SU-DHL-6 (cell line): ENCODE measurements at regions not wholly inside any gene's neighbourhood (a gene's known extent, or its start where the extent isn't known, plus 50 kb on each side); places are given as distances from the start of the nearest gene placed in this dataset.
"Not testable (repeated sequence)": the region's sequence is repeated elsewhere in the genome, so short reads cannot be mapped to it uniquely, and the experiment has no call there.

Source experiments
- H2AFZ ChIP-seq: fragments of 200-600 bp; sonication (generic); 2 replicates; pipeline ENCODE4 v1.6.1; 2014; ENCODE audit warnings: low read depth, mild to moderate bottlenecking, moderate library complexity, mixed read lengths, antibody characterized with exemption, low read length; ENCODE audit not compliant: severe bottlenecking
- H3F3A ChIP-seq: fragments of 200-600 bp; shearing (Covaris generic); 2 replicates; pipeline ENCODE4 v1.6.0; 2016; ENCODE audit warnings: antibody characterized with exemption, mild to moderate bottlenecking; ENCODE audit not compliant: insufficient read depth
- H3K27ac ChIP-seq: fragments of 200-600 bp; sonication (generic); 2 replicates; pipeline ENCODE4 v1.5.1; 2016; ENCODE audit warnings: low read depth, mild to moderate bottlenecking, low read length, moderate library complexity, mixed read lengths
- H3K27me3 ChIP-seq: fragments of 200-600 bp; sonication (generic), shearing (Covaris generic); 2 replicates; pipeline ENCODE4 v1.6.0; 2014; ENCODE audit warnings: mild to moderate bottlenecking, low read length
- H3K36me3 ChIP-seq: fragments of 200-600 bp; sonication (generic); 2 replicates; pipeline ENCODE4 v1.6.1; 2014; ENCODE audit warnings: mild to moderate bottlenecking, low read length, mixed read lengths
- H3K4me2 ChIP-seq: fragments of 300-600, 200-600 bp; shearing (Covaris generic), sonication (generic); 2 replicates; pipeline ENCODE4 v1.6.0; 2014; ENCODE audit warnings: low read length, low read depth, mild to moderate bottlenecking; ENCODE audit not compliant: poor library complexity, severe bottlenecking
- H3K4me3 ChIP-seq: fragments of 200-600 bp; sonication (generic); 2 replicates; pipeline ENCODE4 v1.5.1; 2014; ENCODE audit warnings: antibody characterized with exemption, low read length, mild to moderate bottlenecking, mixed read lengths; ENCODE audit not compliant: insufficient read depth, poor library complexity, severe bottlenecking
- H3K79me2 ChIP-seq: fragments of 200-600 bp; sonication (generic); 2 replicates; pipeline ENCODE4 v1.6.1; 2014; ENCODE audit warnings: mild to moderate bottlenecking, low read length, moderate library complexity; ENCODE audit not compliant: insufficient read depth
- H3K9ac ChIP-seq: fragments of 200-600 bp; sonication (generic); 2 replicates; pipeline ENCODE4 v1.7.0; 2014; ENCODE audit warnings: mild to moderate bottlenecking, low read length
- H3K9me2 ChIP-seq: fragments of 200-600 bp; sonication (generic); replicated peaks from 2 replicates; pipeline ENCODE4 v1.6.1; 2014; ENCODE audit warnings: low read length; ENCODE audit not compliant: insufficient read depth
- H3K9me3 ChIP-seq: fragments of 200-600 bp; sonication (generic); 2 replicates; pipeline ENCODE4 v1.6.1; 2014; ENCODE audit warnings: low read length, mixed read lengths; ENCODE audit not compliant: insufficient read depth
- H4K20me1 ChIP-seq: fragments of 200-600 bp; sonication (generic); 2 replicates; pipeline ENCODE4 v1.6.1; 2014; ENCODE audit warnings: low read depth, mild to moderate bottlenecking, antibody characterized with exemption, low read length, moderate library complexity, mixed read lengths
- EZH2phosphoT487 ChIP-seq: fragments of 200-600 bp; sonication (generic), shearing (Covaris generic); conservative IDR thresholded peaks from 2 replicates; pipeline ENCODE4 v1.6.1; 2018; ENCODE audit warnings: mild to moderate bottlenecking, antibody characterized with exemption, low read length, moderate library complexity, mixed read lengths
- TF ChIP-seq, protein P1 (sequence below): fragments of 200-600 bp; sonication (generic); IDR thresholded peaks from one replicate; pipeline ENCODE4 v1.5.1; 2017; ENCODE audit warnings: antibody characterized with exemption, mild to moderate bottlenecking, low read length, moderate library complexity; ENCODE audit not compliant: insufficient read depth, poor library complexity, severe bottlenecking

DNA sequence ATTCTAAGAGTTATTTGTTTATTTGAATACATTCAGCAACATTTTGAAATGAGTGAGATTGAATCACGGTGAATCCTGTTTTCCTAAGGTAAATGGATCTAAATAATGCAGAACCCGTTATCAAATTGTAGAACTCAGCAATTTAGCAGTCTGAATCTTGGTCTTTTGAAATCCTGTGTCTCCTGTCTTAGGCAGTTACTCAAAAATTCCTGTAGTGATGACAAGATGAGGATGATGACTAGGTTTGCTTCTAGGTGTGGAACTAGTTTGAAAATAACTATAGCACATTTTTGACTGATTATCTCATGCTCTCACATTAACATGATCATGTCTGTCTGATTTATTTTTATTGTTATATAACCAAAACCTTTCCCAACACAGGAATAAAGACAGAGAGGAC is 115.0 kb downstream of the RAP2B start:
- no peak for TF ChIP-seq EZH2phosphoT487
- TF ChIP-seq, protein P1, sequence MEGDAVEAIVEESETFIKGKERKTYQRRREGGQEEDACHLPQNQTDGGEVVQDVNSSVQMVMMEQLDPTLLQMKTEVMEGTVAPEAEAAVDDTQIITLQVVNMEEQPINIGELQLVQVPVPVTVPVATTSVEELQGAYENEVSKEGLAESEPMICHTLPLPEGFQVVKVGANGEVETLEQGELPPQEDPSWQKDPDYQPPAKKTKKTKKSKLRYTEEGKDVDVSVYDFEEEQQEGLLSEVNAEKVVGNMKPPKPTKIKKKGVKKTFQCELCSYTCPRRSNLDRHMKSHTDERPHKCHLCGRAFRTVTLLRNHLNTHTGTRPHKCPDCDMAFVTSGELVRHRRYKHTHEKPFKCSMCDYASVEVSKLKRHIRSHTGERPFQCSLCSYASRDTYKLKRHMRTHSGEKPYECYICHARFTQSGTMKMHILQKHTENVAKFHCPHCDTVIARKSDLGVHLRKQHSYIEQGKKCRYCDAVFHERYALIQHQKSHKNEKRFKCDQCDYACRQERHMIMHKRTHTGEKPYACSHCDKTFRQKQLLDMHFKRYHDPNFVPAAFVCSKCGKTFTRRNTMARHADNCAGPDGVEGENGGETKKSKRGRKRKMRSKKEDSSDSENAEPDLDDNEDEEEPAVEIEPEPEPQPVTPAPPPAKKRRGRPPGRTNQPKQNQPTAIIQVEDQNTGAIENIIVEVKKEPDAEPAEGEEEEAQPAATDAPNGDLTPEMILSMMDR: no peak
- no peak overlapping the region for H3K4me3 ChIP-seq
- H3K4me2 ChIP-seq: no peak overlapping the region
- no peak overlapping the region for H2AFZ ChIP-seq
- H3K36me3 ChIP-seq: no peaks in the 10 kb centered on the region
- no peak overlapping the region for H3K9ac ChIP-seq
- no peaks in the 10 kb centered on the region for H3K79me2 ChIP-seq
- no peaks in the 10 kb centered on the region for H4K20me1 ChIP-seq
- H3K9me3 ChIP-seq: no peaks in the 10 kb centered on the region
- no peaks in the 10 kb centered on the region for H3K9me2 ChIP-seq
- H3F3A ChIP-seq: no peaks in the 10 kb centered on the region
- no peaks in the 10 kb centered on the region for H3K27me3 ChIP-seq
- H3K27ac ChIP-seq: no peak overlapping the region

DNA sequence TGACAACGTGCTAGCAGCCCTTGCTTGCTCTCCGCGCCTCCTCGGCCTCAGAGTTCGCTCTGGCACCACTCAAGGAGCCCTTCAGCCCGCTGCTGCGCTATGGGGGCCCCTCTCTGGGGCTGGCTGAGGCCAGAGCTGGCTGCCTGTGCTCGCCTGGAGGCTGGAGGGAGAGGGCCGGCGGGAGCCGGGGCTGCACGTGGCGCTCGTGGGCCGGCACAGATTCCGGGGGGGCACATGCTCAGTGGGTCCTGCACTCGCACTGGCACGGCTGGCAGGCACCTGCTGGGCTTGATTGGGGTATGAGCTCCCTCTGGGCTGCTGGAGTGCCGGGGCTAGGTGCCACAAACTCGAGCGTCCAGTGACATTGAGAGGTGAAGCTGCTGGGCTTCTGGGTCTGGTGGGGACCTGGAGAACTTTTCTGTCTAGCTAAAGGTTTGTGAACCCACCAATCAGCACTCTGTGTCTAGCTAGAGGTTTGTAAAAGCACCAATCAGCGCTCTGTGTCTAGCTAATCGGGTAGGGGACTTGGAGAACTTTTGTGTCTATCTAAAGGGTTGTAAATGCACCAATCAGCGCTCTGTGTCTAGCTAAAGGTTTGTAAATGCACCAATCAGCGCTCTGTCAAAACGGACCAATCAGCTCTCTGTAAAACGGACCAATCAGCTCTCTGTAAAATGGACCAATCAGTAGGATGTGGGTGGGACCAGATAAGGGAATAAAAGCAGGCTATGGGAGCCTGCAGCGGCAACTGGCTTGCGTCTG is 119.4 kb downstream of the RAP2B start:
- H3K9ac ChIP-seq, H2AFZ ChIP-seq, H3K9me2 ChIP-seq, H4K20me1 ChIP-seq, H3K36me3 ChIP-seq, H3K4me3 ChIP-seq, H3K79me2 ChIP-seq, H3K27me3 ChIP-seq, H3K27ac ChIP-seq, H3F3A ChIP-seq, H3K4me2 ChIP-seq, H3K9me3 ChIP-seq: not testable (repeated sequence)

DNA sequence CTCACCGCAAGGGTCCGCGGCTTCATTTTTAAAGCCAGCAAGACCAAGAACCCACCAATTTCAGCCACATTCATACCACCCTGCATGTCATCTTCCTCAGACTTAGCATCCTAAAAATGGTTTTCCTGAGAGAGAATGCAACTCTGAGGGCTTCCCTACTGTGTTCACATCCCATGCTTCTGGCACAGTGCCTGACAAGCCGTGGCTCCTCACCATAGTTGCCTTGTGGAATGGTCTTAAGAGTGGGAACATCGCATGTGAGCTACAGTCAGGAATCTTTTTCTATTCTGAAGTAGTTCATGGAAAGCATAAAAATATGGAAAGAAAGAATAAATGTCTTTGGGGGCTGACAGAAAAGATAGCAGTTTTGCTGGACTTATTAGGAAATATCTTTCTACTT is 120.3 kb downstream of the RAP2B start:
- H3F3A ChIP-seq: no peaks in the 10 kb centered on the region

More for the DNA sequence above, 120.3 kb downstream of the RAP2B start:
- Histone ChIP-seq H3K9ac (no peak overlapping the region), H3K27me3 (no peaks in the 10 kb centered on the region), H3K9me2 (no peaks in the 10 kb centered on the region), H3K9me3 (no peaks in the 10 kb centered on the region), H3K4me3 (no peak overlapping the region), H2AFZ (no peak overlapping the region), H3K36me3 (no peaks in the 10 kb centered on the region), H3K4me2 (no peak overlapping the region), H3K79me2 (no peaks in the 10 kb centered on the region), H4K20me1 (no peaks in the 10 kb centered on the region), H3K27ac (no peak overlapping the region)
- TF ChIP-seq EZH2phosphoT487: no peak
- TF ChIP-seq, protein P1: no peak
